K562 (cell line): ENCODE measurements at regions not wholly inside any gene's neighbourhood (a gene's known extent, or its start where the extent isn't known, plus 50 kb on each side); places are given as distances from the start of the nearest gene placed in this dataset.

Source experiments
- ARID1B ChIP-seq: fragments of 450-650 bp; IDR thresholded peaks from 2 replicates; pipeline ENCODE4 v1.6.1; 2016; ENCODE audit warnings: antibody characterized with exemption, mild to moderate bottlenecking, inconsistent platforms
- CBX3 ChIP-seq, 2 experiments: IDR thresholded peaks; 1 replicate in 1 of 2; 2 replicates in 1 of 2; pipeline ENCODE4 v1.6.1; 2012; ENCODE audit warnings: inconsistent platforms in 2 of 2, low read length in 2 of 2, borderline replicate concordance in 1 of 2, control low read depth in 1 of 2
- CBX8 ChIP-seq: fragments of 200-600 bp; sonication (generic); IDR thresholded peaks from 2 replicates; pipeline ENCODE4 v1.6.1; 2012; ENCODE audit warnings: borderline replicate concordance, mixed run types, low read depth, mild to moderate bottlenecking, moderate library complexity, mixed read lengths, low read length, control low read depth, inconsistent platforms; ENCODE audit not compliant: poor library complexity, severe bottlenecking; ENCODE audit errors: extremely low read depth
- PURB ChIP-seq: sonication (generic); formaldehyde crosslinking; IDR thresholded peaks from 2 replicates; pipeline ENCODE4 v1.9.0; 2021; ENCODE audit warnings: low read depth, mild to moderate bottlenecking, missing genetic modification reagents
- RBM39 ChIP-seq: fragments of 200-400 bp; formaldehyde crosslinking; optimal IDR thresholded peaks from 2 replicates; pipeline ENCODE3; 2018; ENCODE audit warnings: low read depth, low read length
- TAF9B ChIP-seq: fragments of 450-650 bp; IDR thresholded peaks from 2 replicates; pipeline ENCODE4 v1.6.1; 2018; ENCODE audit warnings: mild to moderate bottlenecking; ENCODE audit not compliant: partially characterized antibody
- TF ChIP-seq, protein P1 (sequence below): fragments of 450-650 bp; IDR thresholded peaks from 2 replicates; pipeline ENCODE4 v1.6.1; 2016; ENCODE audit warnings: mild to moderate bottlenecking, moderate library complexity
- TF ChIP-seq, protein P2 (sequence below): fragments of 250-450 bp; sonication (Bioruptor Pico); IDR thresholded peaks from 2 replicates; pipeline ENCODE4 v1.4.0; 2020
- TF ChIP-seq, protein P3 (sequence below): sonication (generic); formaldehyde crosslinking; IDR thresholded peaks from 2 replicates; pipeline ENCODE4 v1.8.1; 2023; ENCODE audit warnings: mild to moderate bottlenecking, missing genetic modification reagents
- TF ChIP-seq, protein P4 (sequence below), 2 experiments: fragments of 450-650 bp in 1 of 2; sonication (generic) in 1 of 2; formaldehyde crosslinking; conservative IDR thresholded peaks; 2 replicates each; pipeline versions ENCODE4 v1.4.0 to v1.8.1; 2020 to 2022; ENCODE audit warnings: mild to moderate bottlenecking in 1 of 2, missing genetic modification reagents in 1 of 2

DNA sequence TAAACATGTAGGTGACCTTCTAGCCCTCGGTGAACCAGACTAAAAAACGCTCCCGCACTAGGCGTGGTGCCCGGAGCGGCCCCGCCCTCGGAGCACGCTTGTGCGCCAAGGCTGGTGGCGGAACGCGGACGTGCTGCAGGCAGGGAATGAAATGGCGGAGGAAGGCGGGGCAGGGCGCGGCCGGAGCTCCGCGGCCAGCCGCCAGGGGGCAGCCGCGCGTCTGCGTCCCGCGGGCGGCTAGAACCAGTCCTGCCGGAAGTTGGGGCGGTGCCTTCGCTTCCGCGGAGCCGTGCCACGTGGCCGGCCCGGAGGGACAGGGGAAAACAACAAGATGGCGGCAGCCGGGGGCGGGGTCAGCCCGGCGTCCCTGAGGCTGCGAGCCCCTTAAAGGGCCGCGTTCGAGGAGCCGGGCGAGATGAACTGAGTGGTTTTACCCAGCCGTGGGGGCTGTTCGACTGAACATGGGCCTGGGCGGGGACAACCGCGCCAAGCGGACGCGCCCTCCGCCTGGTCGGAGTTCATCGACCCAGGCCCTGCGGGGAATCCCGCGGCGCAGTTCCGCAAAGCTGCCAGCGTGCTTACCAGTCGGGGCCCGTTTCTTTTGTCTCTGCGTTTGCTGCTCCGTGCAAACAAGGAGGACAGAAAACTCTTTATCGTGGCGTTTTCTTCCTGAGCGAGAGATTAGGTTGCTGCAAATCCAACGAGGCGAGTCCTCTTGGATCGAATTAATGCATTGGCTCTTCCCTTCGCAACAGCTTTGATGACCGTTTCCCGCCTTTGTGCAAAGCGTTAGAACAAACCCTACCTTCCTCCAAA lies 90.9 kb upstream of the CHD2 start (continued):
- TF ChIP-seq, protein P1, sequence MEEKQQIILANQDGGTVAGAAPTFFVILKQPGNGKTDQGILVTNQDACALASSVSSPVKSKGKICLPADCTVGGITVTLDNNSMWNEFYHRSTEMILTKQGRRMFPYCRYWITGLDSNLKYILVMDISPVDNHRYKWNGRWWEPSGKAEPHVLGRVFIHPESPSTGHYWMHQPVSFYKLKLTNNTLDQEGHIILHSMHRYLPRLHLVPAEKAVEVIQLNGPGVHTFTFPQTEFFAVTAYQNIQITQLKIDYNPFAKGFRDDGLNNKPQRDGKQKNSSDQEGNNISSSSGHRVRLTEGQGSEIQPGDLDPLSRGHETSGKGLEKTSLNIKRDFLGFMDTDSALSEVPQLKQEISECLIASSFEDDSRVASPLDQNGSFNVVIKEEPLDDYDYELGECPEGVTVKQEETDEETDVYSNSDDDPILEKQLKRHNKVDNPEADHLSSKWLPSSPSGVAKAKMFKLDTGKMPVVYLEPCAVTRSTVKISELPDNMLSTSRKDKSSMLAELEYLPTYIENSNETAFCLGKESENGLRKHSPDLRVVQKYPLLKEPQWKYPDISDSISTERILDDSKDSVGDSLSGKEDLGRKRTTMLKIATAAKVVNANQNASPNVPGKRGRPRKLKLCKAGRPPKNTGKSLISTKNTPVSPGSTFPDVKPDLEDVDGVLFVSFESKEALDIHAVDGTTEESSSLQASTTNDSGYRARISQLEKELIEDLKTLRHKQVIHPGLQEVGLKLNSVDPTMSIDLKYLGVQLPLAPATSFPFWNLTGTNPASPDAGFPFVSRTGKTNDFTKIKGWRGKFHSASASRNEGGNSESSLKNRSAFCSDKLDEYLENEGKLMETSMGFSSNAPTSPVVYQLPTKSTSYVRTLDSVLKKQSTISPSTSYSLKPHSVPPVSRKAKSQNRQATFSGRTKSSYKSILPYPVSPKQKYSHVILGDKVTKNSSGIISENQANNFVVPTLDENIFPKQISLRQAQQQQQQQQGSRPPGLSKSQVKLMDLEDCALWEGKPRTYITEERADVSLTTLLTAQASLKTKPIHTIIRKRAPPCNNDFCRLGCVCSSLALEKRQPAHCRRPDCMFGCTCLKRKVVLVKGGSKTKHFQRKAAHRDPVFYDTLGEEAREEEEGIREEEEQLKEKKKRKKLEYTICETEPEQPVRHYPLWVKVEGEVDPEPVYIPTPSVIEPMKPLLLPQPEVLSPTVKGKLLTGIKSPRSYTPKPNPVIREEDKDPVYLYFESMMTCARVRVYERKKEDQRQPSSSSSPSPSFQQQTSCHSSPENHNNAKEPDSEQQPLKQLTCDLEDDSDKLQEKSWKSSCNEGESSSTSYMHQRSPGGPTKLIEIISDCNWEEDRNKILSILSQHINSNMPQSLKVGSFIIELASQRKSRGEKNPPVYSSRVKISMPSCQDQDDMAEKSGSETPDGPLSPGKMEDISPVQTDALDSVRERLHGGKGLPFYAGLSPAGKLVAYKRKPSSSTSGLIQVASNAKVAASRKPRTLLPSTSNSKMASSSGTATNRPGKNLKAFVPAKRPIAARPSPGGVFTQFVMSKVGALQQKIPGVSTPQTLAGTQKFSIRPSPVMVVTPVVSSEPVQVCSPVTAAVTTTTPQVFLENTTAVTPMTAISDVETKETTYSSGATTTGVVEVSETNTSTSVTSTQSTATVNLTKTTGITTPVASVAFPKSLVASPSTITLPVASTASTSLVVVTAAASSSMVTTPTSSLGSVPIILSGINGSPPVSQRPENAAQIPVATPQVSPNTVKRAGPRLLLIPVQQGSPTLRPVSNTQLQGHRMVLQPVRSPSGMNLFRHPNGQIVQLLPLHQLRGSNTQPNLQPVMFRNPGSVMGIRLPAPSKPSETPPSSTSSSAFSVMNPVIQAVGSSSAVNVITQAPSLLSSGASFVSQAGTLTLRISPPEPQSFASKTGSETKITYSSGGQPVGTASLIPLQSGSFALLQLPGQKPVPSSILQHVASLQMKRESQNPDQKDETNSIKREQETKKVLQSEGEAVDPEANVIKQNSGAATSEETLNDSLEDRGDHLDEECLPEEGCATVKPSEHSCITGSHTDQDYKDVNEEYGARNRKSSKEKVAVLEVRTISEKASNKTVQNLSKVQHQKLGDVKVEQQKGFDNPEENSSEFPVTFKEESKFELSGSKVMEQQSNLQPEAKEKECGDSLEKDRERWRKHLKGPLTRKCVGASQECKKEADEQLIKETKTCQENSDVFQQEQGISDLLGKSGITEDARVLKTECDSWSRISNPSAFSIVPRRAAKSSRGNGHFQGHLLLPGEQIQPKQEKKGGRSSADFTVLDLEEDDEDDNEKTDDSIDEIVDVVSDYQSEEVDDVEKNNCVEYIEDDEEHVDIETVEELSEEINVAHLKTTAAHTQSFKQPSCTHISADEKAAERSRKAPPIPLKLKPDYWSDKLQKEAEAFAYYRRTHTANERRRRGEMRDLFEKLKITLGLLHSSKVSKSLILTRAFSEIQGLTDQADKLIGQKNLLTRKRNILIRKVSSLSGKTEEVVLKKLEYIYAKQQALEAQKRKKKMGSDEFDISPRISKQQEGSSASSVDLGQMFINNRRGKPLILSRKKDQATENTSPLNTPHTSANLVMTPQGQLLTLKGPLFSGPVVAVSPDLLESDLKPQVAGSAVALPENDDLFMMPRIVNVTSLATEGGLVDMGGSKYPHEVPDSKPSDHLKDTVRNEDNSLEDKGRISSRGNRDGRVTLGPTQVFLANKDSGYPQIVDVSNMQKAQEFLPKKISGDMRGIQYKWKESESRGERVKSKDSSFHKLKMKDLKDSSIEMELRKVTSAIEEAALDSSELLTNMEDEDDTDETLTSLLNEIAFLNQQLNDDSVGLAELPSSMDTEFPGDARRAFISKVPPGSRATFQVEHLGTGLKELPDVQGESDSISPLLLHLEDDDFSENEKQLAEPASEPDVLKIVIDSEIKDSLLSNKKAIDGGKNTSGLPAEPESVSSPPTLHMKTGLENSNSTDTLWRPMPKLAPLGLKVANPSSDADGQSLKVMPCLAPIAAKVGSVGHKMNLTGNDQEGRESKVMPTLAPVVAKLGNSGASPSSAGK: peak; percentile 85
- TF ChIP-seq TAF9B (peak; percentile 65), CBX3 (IDR thresholded peaks at IDR 0.05; ENCODE audit: borderline replicate concordance in 1 of 2, low read length in 2 of 2) (peak in 1 of 2 experiments; percentile 8; a peak in 2 of 3 replicates), RBM39 (peak; percentile 84), CBX8 (no peak), ARID1B (peak; percentile 45; the same call in 1 of the 2 replicates), PURB (CRISPR knock-in tag) (no peak)
- TF ChIP-seq, protein P2, sequence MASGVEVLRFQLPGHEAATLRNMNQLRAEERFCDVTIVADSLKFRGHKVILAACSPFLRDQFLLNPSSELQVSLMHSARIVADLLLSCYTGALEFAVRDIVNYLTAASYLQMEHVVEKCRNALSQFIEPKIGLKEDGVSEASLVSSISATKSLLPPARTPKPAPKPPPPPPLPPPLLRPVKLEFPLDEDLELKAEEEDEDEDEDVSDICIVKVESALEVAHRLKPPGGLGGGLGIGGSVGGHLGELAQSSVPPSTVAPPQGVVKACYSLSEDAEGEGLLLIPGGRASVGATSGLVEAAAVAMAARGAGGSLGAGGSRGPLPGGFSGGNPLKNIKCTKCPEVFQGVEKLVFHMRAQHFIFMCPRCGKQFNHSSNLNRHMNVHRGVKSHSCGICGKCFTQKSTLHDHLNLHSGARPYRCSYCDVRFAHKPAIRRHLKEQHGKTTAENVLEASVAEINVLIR (CRISPR knock-in tag): no peak
- TF ChIP-seq, protein P3, sequence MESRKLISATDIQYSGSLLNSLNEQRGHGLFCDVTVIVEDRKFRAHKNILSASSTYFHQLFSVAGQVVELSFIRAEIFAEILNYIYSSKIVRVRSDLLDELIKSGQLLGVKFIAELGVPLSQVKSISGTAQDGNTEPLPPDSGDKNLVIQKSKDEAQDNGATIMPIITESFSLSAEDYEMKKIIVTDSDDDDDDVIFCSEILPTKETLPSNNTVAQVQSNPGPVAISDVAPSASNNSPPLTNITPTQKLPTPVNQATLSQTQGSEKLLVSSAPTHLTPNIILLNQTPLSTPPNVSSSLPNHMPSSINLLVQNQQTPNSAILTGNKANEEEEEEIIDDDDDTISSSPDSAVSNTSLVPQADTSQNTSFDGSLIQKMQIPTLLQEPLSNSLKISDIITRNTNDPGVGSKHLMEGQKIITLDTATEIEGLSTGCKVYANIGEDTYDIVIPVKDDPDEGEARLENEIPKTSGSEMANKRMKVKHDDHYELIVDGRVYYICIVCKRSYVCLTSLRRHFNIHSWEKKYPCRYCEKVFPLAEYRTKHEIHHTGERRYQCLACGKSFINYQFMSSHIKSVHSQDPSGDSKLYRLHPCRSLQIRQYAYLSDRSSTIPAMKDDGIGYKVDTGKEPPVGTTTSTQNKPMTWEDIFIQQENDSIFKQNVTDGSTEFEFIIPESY: peak; percentile 82
- TF ChIP-seq, protein P4, sequence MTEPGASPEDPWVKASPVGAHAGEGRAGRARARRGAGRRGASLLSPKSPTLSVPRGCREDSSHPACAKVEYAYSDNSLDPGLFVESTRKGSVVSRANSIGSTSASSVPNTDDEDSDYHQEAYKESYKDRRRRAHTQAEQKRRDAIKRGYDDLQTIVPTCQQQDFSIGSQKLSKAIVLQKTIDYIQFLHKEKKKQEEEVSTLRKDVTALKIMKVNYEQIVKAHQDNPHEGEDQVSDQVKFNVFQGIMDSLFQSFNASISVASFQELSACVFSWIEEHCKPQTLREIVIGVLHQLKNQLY (CRISPR knock-in tag; conservative IDR thresholded peaks at IDR 0.05): no peak; a peak in 1 of 4 replicates
